Right ventricle myocardium inferior (tissue), 1 donor: ENCODE measurements at regions not wholly inside any gene's neighbourhood (a gene's known extent, or its start where the extent isn't known, plus 50 kb on each side); places are given as distances from the start of the nearest gene placed in this dataset.

ENCODE experiments used
- ATAC-seq: fragments of 200-7000 bp; cut with Tn5 transposase; one replicate; pipeline ENCODE4 v1.9.1; 2020; ENCODE audit warnings: mild to moderate bottlenecking, moderate library complexity
- DNase-seq: peaks from one replicate; pipeline ENCODE4 v3.0.0; 2021; ENCODE audit errors: missing footprints
- intact Hi-C: fragments of 100-400 bp; cut with DNase I; formaldehyde crosslinking; loops from one replicate; pipeline ENCODE4 v1.11.0; 2022
- donor health status: DM: no; HTN: yes; CAD: no; lungs with severe emphysema.

DNA sequence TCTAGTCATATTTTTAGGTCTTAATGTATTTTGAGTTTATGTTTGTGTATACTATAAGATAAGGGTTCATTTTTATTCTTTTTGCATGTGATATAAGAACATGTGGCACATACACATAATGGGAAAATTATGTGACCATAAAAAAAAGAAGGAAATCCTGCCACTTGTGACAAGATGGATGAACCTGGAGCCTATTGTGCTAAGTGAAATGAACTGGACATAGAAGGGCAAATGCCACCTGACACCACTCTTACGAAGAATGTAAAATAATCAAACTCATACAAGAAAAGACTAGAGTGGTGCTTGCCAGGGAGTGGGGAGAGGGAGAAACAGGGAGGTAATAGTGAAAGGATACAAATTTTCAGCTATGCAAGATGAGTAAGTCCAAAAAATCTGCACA is 126.1 kb downstream of the PLEKHG1 start:
- ATAC-seq (no peak), DNase-seq (no peak)
- intact Hi-C loops: no loop called here

DNA sequence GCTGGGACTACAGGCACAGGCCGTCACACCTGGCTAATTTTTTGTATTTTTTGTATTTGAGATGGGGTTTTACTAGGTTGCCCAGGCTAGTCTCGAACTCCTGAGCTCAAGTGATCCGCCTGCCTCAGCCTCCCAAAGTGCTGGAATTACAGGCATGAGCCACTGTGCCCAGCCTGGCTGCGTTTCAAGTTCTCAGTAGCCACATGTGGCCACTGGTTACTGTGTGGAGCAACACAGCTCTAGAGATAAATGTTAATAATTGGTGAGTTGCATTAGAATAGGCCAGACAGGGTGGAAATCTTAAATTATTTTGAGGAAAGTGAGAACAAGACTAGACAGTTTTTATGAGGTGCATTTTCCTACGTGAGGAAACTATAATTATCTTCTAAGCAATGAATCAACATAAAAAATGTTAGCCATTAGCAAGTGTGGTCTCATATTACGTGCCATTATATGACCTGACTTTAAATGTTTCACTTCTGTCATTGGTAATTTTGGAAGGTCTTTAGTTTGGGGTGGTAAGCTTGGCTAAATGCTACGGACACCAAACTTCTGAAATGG is 129.6 kb downstream of the PLEKHG1 start:
- DNase-seq: no peak
- intact Hi-C loops: no loop called here
- no peak for ATAC-seq

DNA sequence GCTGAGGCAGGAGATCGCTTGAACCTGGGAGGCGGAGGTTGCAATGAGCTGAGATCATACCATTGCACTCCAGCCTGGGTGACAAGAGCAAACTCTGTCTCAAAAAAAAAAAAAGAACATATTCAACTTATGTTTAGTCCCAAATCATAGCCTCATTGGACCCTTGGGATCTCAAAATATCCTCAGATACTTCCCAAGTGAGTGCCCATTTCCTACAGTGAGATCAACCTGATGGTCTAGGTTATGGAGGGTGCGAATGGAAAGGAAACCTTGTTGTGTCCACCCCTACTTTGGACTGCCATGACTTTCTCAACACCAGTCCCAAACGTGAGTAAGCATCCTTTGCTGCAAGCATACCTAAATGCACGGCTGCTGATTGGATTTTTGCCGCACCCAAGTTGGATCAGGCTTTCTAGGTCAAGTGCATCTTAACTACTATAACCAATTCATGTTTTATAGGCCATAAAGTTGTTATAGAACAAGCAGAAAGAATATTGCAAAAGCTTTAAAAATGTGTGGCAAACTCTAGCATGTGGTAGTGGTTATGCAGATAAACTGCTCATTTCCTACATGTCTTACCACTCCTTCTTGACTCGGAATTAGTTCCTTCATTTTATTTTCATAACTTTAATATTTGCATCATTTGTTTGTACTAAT is 131.2 kb downstream of the PLEKHG1 start:
- DNase-seq (no peak), ATAC-seq (no peak)
- intact Hi-C loops: no loop called here

DNA sequence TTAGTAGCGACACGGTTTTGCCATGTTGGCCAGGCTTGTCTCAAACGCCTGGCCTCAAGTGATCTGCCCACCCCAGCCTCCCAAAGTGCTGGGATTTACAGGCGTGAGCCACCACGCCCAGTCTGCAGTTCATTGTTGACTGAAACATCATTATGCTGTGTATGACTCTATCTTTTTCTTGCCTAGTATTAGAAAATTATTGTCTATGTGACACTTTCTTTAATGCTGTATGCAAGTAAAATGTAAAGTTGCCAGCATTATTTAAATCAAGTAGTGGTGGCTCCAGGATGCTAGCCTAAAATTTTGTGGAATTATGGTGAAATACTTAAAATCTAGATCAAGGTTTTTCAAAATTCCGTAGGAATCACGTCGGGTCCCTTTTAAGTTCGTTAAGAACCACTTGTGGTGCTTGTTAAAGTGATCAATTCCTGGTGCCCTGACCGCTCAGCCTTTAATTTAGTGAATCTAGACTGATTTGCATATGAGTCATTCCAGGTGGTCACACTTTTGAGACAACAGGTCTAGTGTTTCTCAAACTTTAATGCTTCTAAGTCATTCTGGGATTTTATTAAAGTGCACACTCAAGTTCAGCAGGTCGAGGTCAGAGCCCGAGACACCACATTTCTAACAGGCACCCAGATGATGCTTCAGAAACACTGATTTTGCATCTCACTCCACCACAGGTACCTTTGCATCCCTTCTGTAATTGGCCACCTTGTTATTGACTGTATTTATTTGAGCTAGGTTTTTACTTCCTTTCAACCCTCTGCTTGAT is 132.6 kb upstream of the MTHFD1L start:
- intact Hi-C loops: no loop called here
- ATAC-seq (no peak), DNase-seq (no peak)

GRCh38 chr6:150733726-150734125 is 131.8 kb upstream of the MTHFD1L start:
- no peak for ATAC-seq
- intact Hi-C loops: no loop called here
- DNase-seq: no peak

DNA sequence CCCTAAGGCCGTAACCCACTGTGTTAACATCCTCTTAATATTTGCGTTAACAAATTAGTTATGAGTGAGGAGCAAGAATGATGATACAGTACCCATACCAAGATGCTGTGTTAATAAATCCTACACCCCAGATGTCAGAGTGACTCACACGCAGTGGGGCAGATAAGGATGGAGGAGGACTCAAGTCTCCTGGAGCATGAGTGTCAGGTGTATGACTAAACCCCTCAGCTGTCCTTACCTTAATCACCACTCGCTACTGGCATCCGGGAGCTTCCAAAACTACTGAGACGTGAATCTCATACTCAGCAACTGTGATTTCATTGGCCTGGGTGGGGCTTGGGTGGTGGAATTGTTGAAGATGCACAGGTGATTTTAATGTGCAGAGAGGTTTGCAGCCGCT is 131.3 kb upstream of the MTHFD1L start:
- ATAC-seq: no peak
- intact Hi-C loops: no loop called here
- no peak for DNase-seq

GRCh38 chr6:150735341-150735851 is 130.1 kb upstream of the MTHFD1L start:
- DNase-seq: no peak
- ATAC-seq: no peak
- intact Hi-C loops: no loop called here

DNA sequence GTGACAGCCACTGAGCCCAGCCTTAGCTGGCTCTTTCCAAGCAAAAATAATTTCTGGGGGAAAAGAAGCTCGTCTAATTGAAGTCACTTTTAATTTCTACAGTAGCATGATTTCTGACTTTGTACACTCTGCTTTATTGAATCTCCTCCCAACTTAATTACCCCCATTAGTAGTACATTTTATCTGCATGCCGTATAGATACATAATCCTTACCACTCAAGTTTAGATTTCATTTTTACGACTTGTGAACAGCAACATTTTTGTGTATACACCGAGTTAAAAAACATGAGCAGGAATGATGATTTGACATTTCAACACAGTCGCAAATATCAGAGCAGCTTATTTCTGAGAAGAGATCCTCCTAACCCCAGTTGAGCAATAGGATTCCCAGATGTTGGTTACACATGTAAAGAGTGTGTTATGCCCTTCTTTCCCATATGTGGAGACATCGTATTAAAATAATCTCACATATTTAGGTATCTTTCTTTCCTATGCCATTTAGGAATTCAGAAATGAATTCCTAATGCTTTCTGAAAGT is 127.3 kb upstream of the MTHFD1L start:
- ATAC-seq (no peak), DNase-seq (no peak)
- intact Hi-C loops: no loop called here

- ATAC-seq (peak; percentile 67), DNase-seq (no peak)
- intact Hi-C loops: no loop called here
Measured at GRCh38 chr6:150739711-150740349, 125.7 kb upstream of the MTHFD1L start.

DNA sequence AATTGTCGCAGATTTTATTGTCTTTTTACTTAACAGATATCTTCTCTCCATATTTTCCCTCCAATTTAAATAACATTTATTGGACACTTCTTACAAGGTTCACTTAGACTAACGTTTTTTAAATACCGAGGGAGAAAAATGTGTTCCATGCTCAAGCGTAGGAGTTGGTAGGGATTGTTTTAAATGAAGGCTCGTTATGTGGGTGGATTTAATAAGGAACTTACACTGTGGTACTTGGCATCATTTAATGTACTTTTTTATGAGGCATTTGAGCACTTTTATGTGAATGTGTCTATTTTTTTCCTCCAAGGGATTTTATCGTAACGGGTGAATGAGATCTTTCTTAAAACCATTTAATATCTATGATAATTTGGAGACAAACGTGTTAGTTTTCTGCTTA is 125.0 kb upstream of the MTHFD1L start:
- no peak for DNase-seq
- ATAC-seq: no peak
- intact Hi-C loops: no loop called here

- DNase-seq: no peak
- no peak for ATAC-seq
- intact Hi-C loops: loop anchor here (2.0 kb wide), 1 partner anchor 323 kb away; no protein-coding TSS in a partner anchor
Measured at GRCh38 chr6:150741633-150742200, 123.8 kb upstream of the MTHFD1L start.

GRCh38 chr6:150744522-150745260 is 120.8 kb upstream of the MTHFD1L start:
- intact Hi-C loops: no loop called here
- DNase-seq: no peak
- ATAC-seq: peak; percentile 23

DNA sequence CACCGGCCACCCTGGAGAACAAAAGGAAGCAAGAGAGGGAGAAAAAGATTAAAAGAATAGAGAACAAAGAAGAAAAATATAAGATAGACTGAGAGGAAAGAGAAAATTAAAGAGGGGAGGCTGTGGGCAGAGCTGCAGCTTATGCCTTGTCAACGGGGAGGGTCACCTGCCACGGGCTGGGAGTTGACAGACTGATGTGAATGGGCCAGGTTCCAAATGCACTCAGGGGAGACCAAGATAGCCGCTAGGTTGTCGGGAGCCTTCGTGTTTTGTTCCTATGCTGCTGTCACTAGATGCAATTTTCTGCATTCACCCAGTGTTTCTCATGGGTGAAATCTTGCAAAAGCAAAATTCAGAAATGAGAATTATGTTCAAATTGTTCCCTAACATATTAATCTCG is 119.6 kb upstream of the MTHFD1L start:
- no peak for DNase-seq
- intact Hi-C loops: no loop called here
- ATAC-seq: peak; percentile 91

GRCh38 chr6:150747155-150747554 is 118.3 kb upstream of the MTHFD1L start:
- DNase-seq: no peak
- ATAC-seq: no peak
- intact Hi-C loops: no loop called here

GRCh38 chr6:150749091-150749670 is 116.3 kb upstream of the MTHFD1L start:
- DNase-seq: no peak
- intact Hi-C loops: no loop called here
- ATAC-seq: no peak

DNA sequence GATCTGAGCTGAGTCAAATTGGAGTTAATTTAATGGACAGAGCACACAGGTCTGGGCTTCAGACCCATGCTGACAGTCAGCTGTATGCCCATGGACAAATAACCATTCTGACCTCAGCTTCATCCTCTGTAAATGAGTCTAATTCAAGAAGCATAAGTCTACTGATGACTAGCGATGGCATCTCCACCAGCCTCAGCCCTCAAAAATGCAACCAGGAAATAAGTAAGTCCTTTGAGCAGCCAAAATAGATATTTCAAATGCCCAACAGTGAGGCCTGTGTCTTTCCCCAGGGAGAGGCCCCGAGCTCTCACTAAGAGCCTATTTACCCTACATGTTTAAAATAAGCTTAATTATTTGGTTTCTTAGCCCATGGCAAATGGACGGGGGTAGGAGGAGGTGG is 114.2 kb upstream of the MTHFD1L start:
- ATAC-seq: no peak
- intact Hi-C loops: no loop called here
- DNase-seq: no peak

DNA sequence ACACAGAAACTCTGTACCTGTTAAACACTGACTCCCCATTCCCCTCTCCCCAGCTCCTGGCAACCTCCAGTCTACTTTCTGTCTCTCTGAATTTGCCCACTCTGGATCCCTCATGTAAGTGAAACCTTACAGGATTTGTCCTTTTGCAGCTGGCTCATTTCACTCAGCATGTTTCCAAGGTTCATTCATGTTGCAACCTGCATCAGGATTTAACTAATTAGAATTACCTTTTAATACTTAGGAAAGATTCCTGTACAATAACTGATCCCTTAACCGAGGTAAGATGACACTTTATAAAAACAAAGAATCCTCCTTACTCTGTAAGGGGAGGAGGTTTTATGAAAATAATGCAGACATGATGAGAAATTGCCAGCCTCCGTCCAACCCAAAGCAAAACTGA is 113.1 kb upstream of the MTHFD1L start:
- no peak for DNase-seq
- ATAC-seq: no peak
- intact Hi-C loops: no loop called here
